ENCODE measurements at regions not wholly inside any gene's neighbourhood (a gene's known extent, or its start where the extent isn't known, plus 50 kb on each side); places are given as distances from the start of the nearest gene placed in this dataset.
"Not testable (repeated sequence)": the region's sequence is repeated elsewhere in the genome, so short reads cannot be mapped to it uniquely, and the experiment has no call there.

DNA sequence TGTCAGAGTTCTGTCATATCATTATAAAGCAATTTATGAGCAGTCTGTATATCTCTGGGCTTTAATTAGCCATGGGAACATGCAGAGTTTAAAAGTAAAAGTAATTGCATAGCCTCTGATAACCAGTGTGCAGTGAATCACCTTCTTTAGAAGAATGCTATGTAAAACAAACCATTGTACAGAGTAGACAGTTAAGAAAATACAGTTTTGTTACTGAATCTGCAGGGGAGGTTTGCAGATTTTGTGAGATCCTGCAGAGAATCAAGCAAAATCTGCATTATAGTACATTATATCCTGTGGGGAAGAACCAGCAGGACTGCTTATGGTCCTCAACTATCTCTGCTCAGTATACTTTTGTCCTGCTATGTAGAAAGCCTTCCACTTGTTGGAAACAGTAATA lies 396.2 kb upstream of the NAALADL2 start:
- DNase-seq: no peak

DNA sequence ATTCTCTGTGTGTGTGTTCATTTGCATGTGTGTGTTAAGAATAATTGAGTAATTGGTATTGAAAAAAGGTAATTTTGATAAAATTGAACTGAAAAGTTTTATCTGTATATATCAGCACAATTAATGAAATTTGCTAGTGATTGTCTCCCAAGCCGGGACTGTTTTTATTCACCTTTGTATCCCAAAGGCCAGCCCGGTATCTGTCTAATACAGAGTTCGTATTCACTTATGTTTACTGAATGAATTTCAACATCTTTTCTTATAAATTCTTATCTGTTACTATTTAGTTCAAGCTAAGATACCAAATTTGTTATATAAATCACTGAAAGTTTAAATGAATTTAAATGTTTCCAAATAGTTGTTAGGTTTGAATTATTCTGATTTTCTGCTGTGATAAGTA lies 394.0 kb upstream of the NAALADL2 start:
- DNase-seq: no peak

DNA sequence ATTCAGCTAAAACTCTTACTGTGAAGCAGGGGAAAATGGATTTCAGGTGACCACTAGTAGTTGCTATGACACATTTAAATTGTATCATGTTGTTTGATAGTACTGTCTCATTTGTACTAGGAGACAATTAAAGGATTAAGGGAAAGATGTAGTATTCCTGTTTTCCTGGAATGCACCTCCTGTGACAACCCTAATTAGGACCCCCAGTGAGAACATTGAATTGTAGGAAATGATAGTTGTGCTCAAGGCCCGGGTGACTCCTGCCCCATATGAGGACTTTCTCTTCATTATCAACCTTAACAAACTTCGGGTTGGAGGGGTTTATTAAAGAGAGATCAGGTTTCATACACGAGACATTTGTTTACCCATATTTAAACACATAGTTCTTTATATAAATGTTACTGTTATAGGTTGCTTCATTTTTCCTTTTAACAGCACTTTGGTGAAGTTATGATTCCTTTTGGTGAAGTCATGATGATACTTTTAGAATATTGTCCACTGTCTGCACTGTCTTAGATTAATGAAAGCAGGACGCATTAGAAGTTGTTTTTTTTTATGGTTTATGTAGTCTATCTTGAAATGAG lies 392.6 kb upstream of the NAALADL2 start:
- no peak for DNase-seq

GRCh38 chr3:174477491-174477890 lies 381.6 kb upstream of the NAALADL2 start:
- DNase-seq: no peak

DNA sequence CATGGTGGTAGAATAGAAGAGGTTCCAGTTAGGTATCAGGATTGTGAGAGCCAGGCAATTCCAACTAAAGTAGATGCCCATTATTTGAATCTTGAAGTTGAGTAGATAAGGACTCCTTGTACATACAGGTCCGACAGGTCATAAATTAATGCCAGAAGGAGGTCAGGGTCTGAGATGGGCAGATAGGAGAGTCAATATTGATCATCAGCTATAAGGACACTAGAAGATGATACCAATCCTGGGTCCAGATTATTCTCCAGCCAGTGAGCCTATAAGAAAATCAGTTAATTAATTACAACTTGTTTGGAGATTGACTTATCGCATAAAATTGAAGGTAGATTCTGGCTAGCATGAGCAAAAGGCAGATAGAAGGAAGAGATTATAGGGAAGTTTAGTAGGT lies 378.4 kb upstream of the NAALADL2 start:
- no peak for DNase-seq

DNA sequence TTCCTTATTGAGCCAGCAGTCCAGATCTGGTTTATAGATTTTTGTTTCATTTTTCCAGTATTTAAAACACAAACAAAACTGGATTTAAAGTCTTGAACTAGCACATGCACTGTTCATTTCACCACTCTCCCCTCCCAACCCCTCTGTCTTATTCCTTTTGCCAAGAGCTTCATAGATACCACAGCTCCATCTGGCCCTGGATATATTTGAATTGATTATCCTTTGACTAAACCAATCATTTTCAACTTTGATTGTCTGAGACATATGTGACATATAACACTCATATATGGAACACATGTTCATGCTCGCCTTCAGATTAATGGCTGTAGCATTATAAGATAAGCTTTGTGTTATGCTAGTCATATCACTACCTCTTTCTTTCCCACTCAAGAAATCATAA lies 376.6 kb upstream of the NAALADL2 start:
- DNase-seq: no peak

- no peak for DNase-seq
Measured at GRCh38 chr3:174483254-174483653, 375.9 kb upstream of the NAALADL2 start.

DNA sequence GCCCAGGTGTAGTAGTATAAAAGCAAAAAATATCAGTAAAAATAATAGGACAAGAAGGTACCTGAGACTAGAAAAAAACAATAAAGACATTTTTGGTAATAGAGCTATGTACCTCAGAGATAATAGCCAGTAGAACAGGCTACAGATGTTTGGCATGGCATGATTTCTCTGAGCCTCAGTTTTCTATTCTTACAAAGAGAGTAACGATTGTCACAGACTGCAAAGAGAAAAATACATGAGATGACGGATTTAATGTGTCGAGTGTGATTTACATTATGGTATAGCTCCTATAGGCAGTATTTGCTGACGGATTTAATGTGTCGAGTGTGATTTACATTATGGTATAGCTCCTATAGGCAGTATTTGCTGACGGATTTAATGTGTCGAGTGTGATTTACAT lies 375.3 kb upstream of the NAALADL2 start:
- DNase-seq: not testable (repeated sequence)

DNA sequence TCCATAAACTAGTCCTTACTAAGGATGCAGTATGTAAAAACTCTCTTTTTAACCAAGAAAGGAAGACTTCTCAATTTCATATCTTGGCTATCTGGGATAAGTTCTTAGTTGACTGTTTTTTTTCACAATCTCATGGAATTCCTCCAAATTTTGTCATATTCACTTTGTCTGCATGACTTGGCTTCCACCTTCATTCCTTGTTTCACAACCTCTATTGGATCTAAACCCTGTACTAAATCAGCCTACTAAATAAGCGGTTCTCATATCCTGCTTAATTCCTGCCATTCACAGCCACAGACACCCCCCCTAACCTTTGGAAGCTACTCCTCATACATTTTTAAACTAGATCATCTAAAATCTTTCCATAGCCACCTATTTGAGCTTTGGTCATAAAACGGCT lies 370.6 kb upstream of the NAALADL2 start:
- DNase-seq: no peak

DNA sequence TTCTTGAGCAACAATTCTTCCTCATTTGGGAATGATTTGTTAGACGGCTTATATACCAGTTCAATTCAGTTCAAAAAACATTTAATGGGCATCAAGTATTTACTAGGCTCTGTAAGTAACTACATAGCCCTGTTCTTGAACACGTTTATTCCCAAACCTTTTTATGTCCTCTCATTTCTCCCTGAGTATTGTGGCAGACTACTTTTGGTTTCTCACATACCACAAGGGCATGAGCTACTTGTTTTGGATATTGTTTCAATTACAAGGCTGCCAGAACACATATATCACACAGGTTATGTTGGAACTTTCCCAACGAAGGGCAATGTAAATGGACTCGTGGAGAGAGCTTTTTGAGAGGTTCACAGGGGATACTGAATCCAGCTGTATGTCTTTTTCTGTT lies 363.8 kb upstream of the NAALADL2 start:
- DNase-seq: no peak

- no peak for DNase-seq
Measured at GRCh38 chr3:174495928-174496327, 363.2 kb upstream of the NAALADL2 start.

GRCh38 chr3:174498638-174499037 lies 360.5 kb upstream of the NAALADL2 start:
- no peak for DNase-seq

GRCh38 chr3:174505266-174505665 lies 353.9 kb upstream of the NAALADL2 start:
- DNase-seq: no peak

GRCh38 chr3:174524203-174524602 lies 334.9 kb upstream of the NAALADL2 start:
- DNase-seq: no peak

DNA sequence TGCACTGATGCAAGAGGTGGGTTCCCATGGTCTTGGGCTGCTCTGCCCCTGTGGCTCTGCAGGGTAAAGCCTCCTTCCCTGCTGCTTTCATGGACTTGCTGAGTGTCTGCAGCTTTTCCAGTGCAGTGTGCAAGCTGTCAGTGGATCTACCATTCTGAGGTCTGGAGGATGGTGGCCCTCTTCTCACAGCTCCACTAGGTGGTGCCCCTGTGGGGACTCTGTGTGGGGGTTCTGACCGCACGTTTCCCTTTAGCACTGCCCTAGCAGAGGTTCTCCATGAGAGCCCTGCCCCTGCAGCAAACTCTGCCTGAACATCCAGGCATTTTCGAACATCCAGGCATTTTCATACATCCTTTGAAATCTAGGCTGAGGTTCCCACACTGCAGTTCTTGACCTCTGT lies 329.8 kb upstream of the NAALADL2 start:
- DNase-seq: no peak

GRCh38 chr3:174531262-174531982 lies 327.7 kb upstream of the NAALADL2 start:
- no peak for DNase-seq

- DNase-seq: no peak
Measured at GRCh38 chr3:174532216-174532615, 326.9 kb upstream of the NAALADL2 start.

DNA sequence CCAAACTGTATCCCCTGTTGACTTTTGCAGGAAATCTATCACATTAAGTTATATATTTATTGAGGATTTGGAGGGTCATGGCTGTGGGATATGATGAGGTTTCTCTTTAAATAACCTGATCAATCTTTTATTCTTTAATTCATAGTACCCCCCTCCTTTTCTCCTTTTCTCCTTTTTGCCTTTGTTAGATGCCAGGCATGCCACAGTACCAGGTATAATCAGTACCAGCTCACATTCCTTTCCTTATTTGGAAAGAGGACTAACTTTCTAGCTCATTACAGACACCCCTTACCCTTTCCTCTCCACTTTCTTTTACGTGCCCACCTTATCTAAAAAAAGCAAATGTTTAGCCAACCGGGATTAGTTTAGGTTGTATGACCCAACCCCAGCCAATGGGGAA lies 326.4 kb upstream of the NAALADL2 start:
- no peak for DNase-seq

GRCh38 chr3:174533286-174533685 lies 325.8 kb upstream of the NAALADL2 start:
- DNase-seq: no peak

- no peak for DNase-seq
Measured at GRCh38 chr3:174536319-174536718, 322.8 kb upstream of the NAALADL2 start.

DNA sequence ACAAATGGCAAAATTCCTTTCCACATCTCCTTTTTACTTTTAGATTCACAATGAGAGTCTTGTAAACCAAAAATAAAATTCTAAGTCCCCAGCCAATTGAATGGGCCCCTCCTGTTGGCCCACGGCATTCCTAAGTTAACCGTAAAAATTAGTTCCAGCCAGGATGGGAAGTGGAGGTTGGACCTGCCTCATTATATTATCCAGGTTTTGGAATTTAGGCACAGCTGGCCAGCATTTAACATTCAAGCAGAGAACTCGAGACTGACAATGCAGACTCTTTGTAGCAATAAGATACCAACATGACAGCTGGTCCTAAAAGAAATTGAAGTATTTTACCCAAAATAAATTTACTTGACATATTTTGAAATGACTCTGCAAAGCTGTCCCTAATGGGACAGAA lies 321.0 kb upstream of the NAALADL2 start:
- no peak for DNase-seq

- DNase-seq: no peak
Measured at GRCh38 chr3:174540116-174540908, 318.8 kb upstream of the NAALADL2 start.

DNA sequence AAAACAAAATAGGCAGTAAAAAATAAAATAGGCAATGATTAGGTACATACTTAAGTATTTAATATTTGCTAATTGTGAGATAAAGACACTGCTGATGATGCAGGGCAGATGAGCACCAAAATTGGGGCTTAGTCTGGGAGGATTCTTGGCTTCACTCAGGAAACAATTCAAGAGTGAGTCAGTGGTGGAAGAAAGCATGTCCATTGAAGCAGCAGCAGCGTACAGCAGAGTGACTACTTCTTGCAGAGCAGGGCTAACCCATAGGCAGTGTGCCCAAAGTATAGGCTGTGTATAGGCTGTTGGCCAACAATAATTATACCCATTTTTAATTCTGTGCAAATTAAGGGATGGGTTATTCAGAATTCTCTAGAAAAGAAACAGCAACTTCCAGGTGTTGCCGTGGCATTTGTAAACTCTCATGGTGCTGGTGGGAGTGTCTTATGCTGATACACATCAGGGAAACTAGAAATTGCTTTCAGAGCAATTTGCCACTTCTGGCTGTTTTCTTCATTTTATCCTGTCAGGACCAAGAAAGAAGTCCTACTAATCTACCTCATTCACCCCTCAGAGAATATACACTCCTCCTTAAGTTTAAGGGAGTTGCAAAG lies 317.3 kb upstream of the NAALADL2 start:
- no peak for DNase-seq
